ENCODE measurements at regions not wholly inside any gene's neighbourhood (a gene's known extent, or its start where the extent isn't known, plus 50 kb on each side); places are given as distances from the start of the nearest gene placed in this dataset.

GRCh38 chr13:60347174-60347573 is 49.8 kb upstream of the TDRD3 start:
- Histone ChIP-seq H3K9me3 (ENCODE audit: low read length) (peaks cover 1% of the 10 kb centered on the region), H3K4me3 (ENCODE audit: low read length) (no peak overlapping the region), H2AFZ (ENCODE audit: low read depth, low read length) (no peak overlapping the region), H3K36me3 (ENCODE audit: insufficient read depth, low read length) (no peaks in the 10 kb centered on the region), H3K27me3 (ENCODE audit: insufficient read depth, low read length) (no peaks in the 10 kb centered on the region), H3K4me1 (ENCODE audit: insufficient read depth, low read length) (no peaks in the 10 kb centered on the region)

All from neuron (in vitro differentiated cells).